Panc1 (cell line): ENCODE measurements at regions not wholly inside any gene's neighbourhood (a gene's known extent, or its start where the extent isn't known, plus 50 kb on each side); places are given as distances from the start of the nearest gene placed in this dataset.

Experiments
- ATAC-seq: fragments of 200-7000 bp; cut with Tn5 transposase; 2 replicates; pipeline ENCODE4 v1.9.1; 2020; ENCODE audit warnings: mild to moderate bottlenecking, moderate library complexity
- BruUV-seq: library from RNA; stranded (reverse); fragments of 400-500 nt; replicated peaks from 2 replicates; lab custom pipeline; 2021; lab: Mats Ljungman, UMichigan
- CTCF ChIA-PET: fragments of 300-600 bp; sonication (Branson Sonifier 250); formaldehyde crosslinking; loops from one replicate; lab custom pipeline; 2022; ENCODE audit warnings: antibody characterized with exemption; lab: Charles Lee
- POLR2A ChIA-PET: fragments of 300-600 bp; sonication (Branson Sonifier 250); formaldehyde crosslinking; loops from one replicate; lab custom pipeline; 2022; ENCODE audit warnings: antibody characterized with exemption; lab: Charles Lee
- DNase-seq: peaks from one replicate; pipeline ENCODE4 v3.0.0-alpha.2; 2010; ENCODE audit warnings: low read depth, low spot score
- H3K27ac ChIP-seq: 2 replicates; pipeline ENCODE4 v1.5.1; 2011; ENCODE audit warnings: mild to moderate bottlenecking, low read length, inconsistent platforms
- H3K27me3 ChIP-seq: fragments of 200-500 bp; sonication (Bioruptor generic); 2 replicates; pipeline ENCODE4 v1.6.0; 2014; ENCODE audit warnings: low read length, inconsistent platforms; ENCODE audit not compliant: control insufficient read depth, insufficient read depth
- H3K36me3 ChIP-seq: fragments of 200-500 bp; sonication (Bioruptor generic); 2 replicates; pipeline ENCODE4 v1.5.1; 2014; ENCODE audit warnings: inconsistent platforms, mild to moderate bottlenecking, low read length, moderate library complexity; ENCODE audit not compliant: control insufficient read depth, insufficient read depth
- H3K4me1 ChIP-seq: 2 replicates; pipeline ENCODE4 v1.5.1; 2011; ENCODE audit warnings: inconsistent platforms, mild to moderate bottlenecking, low read length, moderate library complexity; ENCODE audit not compliant: control insufficient read depth, insufficient read depth
- H3K4me3 ChIP-seq, 2 experiments: 2 replicates each; pipeline ENCODE4 v1.5.1; 2011 to 2012; ENCODE audit warnings: low read depth in 2 of 2, low read length in 2 of 2, mild to moderate bottlenecking in 2 of 2, inconsistent platforms in 1 of 2, moderate library complexity in 1 of 2
- H3K9me3 ChIP-seq: fragments of 200-500 bp; sonication (Bioruptor generic); 2 replicates; pipeline ENCODE4 v1.5.1; 2014; ENCODE audit warnings: low read depth, mild to moderate bottlenecking, inconsistent platforms, low read length, moderate library complexity; ENCODE audit not compliant: control insufficient read depth, insufficient read depth
- POLR2AphosphoS5 ChIP-seq: IDR thresholded peaks from 2 replicates; pipeline ENCODE4 v1.6.1; 2012; ENCODE audit warnings: mild to moderate bottlenecking, low read depth, low read length, moderate library complexity
- SIN3A ChIP-seq: IDR thresholded peaks from 2 replicates; pipeline ENCODE4 v1.6.1; 2012; ENCODE audit warnings: low read depth, mild to moderate bottlenecking, low read length, moderate library complexity, borderline replicate concordance; ENCODE audit not compliant: insufficient read depth
- TCF7L2 ChIP-seq: IDR thresholded peaks from 2 replicates; pipeline ENCODE4 v1.6.1; 2011; ENCODE audit warnings: mild to moderate bottlenecking, low read depth, low read length, inconsistent platforms
- in situ Hi-C: cut with HindIII; loops from 2 replicates; pipeline ENCODE4 v1.10.0; 2016; ENCODE audit warnings: low sequenced_read_pairs, low pct_unique_long_range_greater_than_20kb
- intact Hi-C: fragments of 100-400 bp; cut with micrococcal nuclease; formaldehyde crosslinking; loops from one replicate; pipeline ENCODE4 v1.10.0; 2022; ENCODE audit not compliant: unreplicated experiment
- TF ChIP-seq, protein P1 (sequence below), 2 experiments: IDR thresholded peaks; 2 replicates each; pipeline ENCODE4 v1.6.1; 2011 to 2012; ENCODE audit warnings: low read depth in 2 of 2, control low read depth in 1 of 2, low read length in 1 of 2, mild to moderate bottlenecking in 1 of 2, moderate library complexity in 1 of 2; ENCODE audit not compliant: insufficient read depth in 1 of 2
- TF ChIP-seq, protein P2 (sequence below): fragments of 450-650 bp; IDR thresholded peaks from 2 replicates; pipeline ENCODE4 v1.5.1; 2017; ENCODE audit warnings: mild to moderate bottlenecking

DNA sequence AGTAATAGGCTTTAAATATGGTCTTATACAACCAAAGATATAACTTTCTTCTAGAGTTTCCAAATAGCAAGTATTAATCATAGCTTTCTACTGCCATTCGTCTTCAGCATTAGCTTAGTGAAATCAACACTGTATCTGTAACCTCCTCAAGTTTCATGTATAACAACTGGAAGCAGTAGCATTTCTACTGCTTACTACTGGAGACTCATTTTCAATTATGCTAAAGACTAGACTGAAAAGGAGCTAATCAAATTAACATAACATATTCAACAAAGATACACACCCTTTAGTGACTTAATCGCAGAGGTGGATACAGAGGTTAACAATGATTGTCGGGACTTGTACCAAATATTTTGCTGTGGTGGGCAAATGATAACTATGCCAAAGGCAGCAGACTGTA, 344.2 kb upstream of the TEX13C start:
- CTCF ChIA-PET: no interaction called here
- no TSS peak for BruUV-seq
- Histone ChIP-seq H3K4me1 (no peaks in the 10 kb centered on the region), H3K27me3 (no peaks in the 10 kb centered on the region), H3K36me3 (no peaks in the 10 kb centered on the region), H3K27ac (no peak overlapping the region), H3K9me3 (no peaks in the 10 kb centered on the region), H3K4me3 (no peak overlapping the region)
- TF ChIP-seq, protein P1, sequence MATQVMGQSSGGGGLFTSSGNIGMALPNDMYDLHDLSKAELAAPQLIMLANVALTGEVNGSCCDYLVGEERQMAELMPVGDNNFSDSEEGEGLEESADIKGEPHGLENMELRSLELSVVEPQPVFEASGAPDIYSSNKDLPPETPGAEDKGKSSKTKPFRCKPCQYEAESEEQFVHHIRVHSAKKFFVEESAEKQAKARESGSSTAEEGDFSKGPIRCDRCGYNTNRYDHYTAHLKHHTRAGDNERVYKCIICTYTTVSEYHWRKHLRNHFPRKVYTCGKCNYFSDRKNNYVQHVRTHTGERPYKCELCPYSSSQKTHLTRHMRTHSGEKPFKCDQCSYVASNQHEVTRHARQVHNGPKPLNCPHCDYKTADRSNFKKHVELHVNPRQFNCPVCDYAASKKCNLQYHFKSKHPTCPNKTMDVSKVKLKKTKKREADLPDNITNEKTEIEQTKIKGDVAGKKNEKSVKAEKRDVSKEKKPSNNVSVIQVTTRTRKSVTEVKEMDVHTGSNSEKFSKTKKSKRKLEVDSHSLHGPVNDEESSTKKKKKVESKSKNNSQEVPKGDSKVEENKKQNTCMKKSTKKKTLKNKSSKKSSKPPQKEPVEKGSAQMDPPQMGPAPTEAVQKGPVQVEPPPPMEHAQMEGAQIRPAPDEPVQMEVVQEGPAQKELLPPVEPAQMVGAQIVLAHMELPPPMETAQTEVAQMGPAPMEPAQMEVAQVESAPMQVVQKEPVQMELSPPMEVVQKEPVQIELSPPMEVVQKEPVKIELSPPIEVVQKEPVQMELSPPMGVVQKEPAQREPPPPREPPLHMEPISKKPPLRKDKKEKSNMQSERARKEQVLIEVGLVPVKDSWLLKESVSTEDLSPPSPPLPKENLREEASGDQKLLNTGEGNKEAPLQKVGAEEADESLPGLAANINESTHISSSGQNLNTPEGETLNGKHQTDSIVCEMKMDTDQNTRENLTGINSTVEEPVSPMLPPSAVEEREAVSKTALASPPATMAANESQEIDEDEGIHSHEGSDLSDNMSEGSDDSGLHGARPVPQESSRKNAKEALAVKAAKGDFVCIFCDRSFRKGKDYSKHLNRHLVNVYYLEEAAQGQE (IDR thresholded peaks at IDR 0.05; ENCODE audit: insufficient read depth in 1 of 2, low read depth in 2 of 2, low read length in 1 of 2): no peak
- TF ChIP-seq, protein P2, sequence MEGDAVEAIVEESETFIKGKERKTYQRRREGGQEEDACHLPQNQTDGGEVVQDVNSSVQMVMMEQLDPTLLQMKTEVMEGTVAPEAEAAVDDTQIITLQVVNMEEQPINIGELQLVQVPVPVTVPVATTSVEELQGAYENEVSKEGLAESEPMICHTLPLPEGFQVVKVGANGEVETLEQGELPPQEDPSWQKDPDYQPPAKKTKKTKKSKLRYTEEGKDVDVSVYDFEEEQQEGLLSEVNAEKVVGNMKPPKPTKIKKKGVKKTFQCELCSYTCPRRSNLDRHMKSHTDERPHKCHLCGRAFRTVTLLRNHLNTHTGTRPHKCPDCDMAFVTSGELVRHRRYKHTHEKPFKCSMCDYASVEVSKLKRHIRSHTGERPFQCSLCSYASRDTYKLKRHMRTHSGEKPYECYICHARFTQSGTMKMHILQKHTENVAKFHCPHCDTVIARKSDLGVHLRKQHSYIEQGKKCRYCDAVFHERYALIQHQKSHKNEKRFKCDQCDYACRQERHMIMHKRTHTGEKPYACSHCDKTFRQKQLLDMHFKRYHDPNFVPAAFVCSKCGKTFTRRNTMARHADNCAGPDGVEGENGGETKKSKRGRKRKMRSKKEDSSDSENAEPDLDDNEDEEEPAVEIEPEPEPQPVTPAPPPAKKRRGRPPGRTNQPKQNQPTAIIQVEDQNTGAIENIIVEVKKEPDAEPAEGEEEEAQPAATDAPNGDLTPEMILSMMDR: no peak
- no peak for TF ChIP-seq SIN3A
- no peak for TF ChIP-seq TCF7L2
- in situ Hi-C loops: no loop called here
- intact Hi-C loops: no loop called here
- no peak for ATAC-seq
- no peak for DNase-seq
- POLR2A ChIA-PET: no interaction called here

DNA sequence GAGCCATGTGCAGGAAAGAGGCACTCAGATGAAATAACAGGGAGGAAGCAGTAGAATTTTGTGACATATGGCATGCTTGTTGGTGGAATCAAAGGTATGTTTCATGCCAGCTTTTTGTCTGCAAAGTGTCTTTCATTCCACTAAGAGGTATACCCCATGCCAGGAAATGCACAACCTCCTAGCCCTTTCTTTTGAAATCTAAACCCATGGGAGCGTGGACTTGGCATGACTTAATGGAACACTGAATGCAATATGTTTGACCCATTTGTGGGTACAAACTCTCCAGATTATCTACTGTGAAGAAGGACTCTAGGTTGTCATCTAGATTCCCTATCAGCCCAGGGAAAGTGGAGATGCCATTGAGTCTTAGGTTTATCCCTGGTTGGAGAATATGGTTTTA, 338.3 kb upstream of the TEX13C start:
- in situ Hi-C loops (no loop called here), intact Hi-C loops (no loop called here)
- no peaks in the 10 kb centered on the region for H3K9me3 ChIP-seq
- no peak for DNase-seq
- no peaks in the 10 kb centered on the region for H3K4me1 ChIP-seq
- BruUV-seq: no TSS peak
- no peaks in the 10 kb centered on the region for H3K36me3 ChIP-seq
- TF ChIP-seq, protein P2: no peak
- TF ChIP-seq, protein P1 (IDR thresholded peaks at IDR 0.05; ENCODE audit: insufficient read depth in 1 of 2, low read depth in 2 of 2, low read length in 1 of 2): no peak
- no peak for TF ChIP-seq POLR2AphosphoS5
- no peak for TF ChIP-seq TCF7L2
- TF ChIP-seq SIN3A: no peak
- ChIA-PET POLR2A (no interaction called here), CTCF (no interaction called here)
- no peak for ATAC-seq
- no peak overlapping the region for H3K27ac ChIP-seq
- no peaks in the 10 kb centered on the region for H3K27me3 ChIP-seq
- no peak overlapping the region for H3K4me3 ChIP-seq
